HG03095 (cell line): ENCODE measurements at regions not wholly inside any gene's neighbourhood (a gene's known extent, or its start where the extent isn't known, plus 50 kb on each side); places are given as distances from the start of the nearest gene placed in this dataset.
A peak's percentile ranks its signal among the peaks of the same experiment; 100 is the strongest.
"Not testable (repeated sequence)": the region's sequence is repeated elsewhere in the genome, so short reads cannot be mapped to it uniquely, and the experiment has no call there.

Source experiments
- ATAC-seq: cut with Tn5 transposase; IDR thresholded peaks from one replicate; pipeline ENCODE4 v1.9.1; 2021; ENCODE audit warnings: moderate library complexity; ENCODE audit not compliant: unreplicated experiment

GRCh38 chr3:161689584-161690298 lies 193.1 kb downstream of the OTOL1 start:
- no peak for ATAC-seq

- no peak for ATAC-seq
Observed at GRCh38 chr3:161690299-161690620, 193.7 kb downstream of the OTOL1 start.

DNA sequence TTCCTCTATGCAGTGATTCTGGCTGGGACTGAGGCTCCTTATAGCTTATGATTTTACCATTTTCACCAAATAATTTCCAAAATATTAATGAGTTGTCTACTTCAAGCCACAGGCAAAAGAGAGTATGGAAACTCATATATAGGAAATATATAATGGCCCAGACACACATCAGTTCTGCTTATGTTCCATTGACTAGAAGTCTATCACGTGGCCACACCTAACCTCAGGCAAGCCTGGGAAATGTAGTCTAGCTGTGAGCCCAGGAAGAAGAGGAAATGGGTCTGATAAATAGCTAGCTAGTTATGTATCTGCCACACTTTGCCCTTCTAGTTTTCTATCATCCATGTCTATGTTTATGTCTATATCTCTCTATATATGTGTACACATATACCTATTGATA lies 195.1 kb downstream of the OTOL1 start:
- no peak for ATAC-seq

- ATAC-seq, result no peak
Observed at GRCh38 chr3:161694682-161695564, 198.3 kb downstream of the OTOL1 start.

GRCh38 chr3:161695811-161696210 lies 199.2 kb downstream of the OTOL1 start:
- ATAC-seq, result no peak

- ATAC-seq, result peak; percentile 73
Observed at GRCh38 chr3:161700998-161701397, 204.4 kb downstream of the OTOL1 start.

DNA sequence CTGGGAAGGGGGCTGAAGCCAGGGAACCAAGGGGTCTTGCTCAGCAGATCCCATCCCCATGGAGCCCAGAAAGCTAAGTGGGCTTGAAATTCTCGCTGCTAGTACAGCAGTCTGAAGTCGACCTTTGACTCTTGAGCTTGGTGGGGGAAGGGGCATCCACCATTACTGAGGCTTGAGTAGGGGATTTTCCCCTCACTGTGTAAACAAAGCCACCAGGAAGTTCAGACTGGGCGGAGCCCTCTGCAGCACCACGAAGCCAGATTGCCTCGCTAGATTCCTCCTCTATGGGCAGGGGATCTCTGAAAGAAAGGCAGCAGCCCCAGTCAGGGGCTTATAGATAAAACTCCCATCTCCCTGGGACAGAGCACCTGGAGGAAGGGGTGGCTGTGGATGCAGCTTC lies 210.6 kb downstream of the OTOL1 start:
- not testable (repeated sequence) for ATAC-seq

- ATAC-seq, result no peak
Observed at GRCh38 chr3:161713731-161714130, 217.1 kb downstream of the OTOL1 start.

DNA sequence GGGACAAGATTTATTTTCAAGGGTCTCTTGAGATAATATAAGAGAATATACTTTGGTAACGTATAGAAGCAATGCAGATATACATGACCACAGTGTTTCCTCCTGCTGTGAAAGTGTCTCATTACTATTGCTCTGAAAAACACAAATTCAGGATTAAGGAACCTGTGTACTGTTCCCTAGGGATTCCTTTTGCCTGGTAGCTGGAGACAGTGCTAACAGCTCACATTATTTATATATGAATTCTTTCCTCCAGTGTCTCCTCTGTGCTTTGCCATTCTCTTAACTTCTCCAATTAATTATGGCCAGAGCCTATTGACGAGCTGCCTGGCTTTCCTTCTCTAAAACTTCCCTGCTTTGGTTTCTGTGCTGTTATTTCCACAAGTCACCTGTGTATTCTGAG lies 235.4 kb downstream of the OTOL1 start:
- no peak for ATAC-seq

- ATAC-seq, result no peak
Observed at GRCh38 chr3:161737171-161737570, 240.6 kb downstream of the OTOL1 start.

- ATAC-seq, result no peak
Observed at GRCh38 chr3:161740421-161740820, 243.8 kb downstream of the OTOL1 start.

GRCh38 chr3:161744366-161744765 lies 247.8 kb downstream of the OTOL1 start:
- ATAC-seq, result no peak

DNA sequence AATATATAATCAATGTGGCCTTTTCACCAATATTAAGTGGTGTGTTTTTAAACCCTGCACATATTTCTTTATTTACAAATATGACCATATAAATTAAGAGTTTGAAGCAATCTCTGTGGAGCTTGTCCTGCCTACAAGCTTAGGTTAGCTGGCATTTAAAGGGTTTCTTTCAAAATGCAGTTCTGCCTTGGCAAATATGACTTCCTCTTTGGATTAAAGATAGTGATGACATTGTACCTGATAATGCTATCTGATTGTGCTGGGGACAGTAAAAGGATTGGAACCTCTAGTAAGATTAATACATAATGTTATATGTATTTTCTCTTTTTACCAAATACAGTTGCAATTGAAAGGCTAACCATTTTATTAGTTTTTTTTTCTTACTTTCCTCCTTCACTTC lies 249.1 kb downstream of the OTOL1 start:
- no peak for ATAC-seq

- ATAC-seq, result no peak
Observed at GRCh38 chr3:161748049-161748448, 251.4 kb downstream of the OTOL1 start.

GRCh38 chr3:161754420-161755053 lies 257.9 kb downstream of the OTOL1 start:
- no peak for ATAC-seq

DNA sequence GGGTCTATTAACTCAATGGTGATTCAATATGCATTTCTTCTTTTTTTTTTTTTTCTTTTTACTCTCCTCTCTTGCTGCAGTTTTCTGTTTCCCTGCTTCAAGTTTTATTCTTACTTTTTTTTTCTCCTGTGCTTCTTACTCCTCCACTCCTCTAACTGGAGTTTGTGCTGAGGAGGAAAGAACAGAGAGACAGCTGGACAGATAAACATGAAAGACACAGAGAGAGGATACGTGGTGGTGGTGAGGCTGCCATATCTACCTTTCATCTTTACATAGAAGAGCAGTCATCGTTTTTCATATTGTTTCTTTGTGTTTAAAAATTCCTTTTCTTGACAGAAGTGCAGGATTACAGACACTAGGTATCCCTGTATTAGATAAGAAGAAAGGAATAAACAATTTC lies 262.8 kb downstream of the OTOL1 start:
- ATAC-seq, result no peak

DNA sequence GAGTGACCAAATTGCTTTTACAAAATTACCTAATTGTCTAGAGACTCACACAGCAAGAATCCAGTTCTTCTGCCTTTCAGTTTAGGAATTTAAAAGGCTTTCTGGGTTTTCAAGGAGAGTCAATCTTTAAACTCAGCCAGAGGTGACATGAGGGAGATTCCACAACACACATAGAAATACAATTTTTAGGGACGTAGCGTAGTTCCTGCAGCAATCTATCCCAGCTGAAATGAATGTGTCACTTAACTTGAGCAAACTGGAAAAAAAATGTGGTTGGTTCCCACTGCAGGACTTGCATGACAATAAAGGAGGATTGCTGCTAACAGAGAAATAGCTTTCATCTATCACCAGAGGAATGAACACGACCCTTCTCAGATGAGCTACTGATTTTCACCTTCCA lies 269.7 kb downstream of the OTOL1 start:
- ATAC-seq, result no peak

DNA sequence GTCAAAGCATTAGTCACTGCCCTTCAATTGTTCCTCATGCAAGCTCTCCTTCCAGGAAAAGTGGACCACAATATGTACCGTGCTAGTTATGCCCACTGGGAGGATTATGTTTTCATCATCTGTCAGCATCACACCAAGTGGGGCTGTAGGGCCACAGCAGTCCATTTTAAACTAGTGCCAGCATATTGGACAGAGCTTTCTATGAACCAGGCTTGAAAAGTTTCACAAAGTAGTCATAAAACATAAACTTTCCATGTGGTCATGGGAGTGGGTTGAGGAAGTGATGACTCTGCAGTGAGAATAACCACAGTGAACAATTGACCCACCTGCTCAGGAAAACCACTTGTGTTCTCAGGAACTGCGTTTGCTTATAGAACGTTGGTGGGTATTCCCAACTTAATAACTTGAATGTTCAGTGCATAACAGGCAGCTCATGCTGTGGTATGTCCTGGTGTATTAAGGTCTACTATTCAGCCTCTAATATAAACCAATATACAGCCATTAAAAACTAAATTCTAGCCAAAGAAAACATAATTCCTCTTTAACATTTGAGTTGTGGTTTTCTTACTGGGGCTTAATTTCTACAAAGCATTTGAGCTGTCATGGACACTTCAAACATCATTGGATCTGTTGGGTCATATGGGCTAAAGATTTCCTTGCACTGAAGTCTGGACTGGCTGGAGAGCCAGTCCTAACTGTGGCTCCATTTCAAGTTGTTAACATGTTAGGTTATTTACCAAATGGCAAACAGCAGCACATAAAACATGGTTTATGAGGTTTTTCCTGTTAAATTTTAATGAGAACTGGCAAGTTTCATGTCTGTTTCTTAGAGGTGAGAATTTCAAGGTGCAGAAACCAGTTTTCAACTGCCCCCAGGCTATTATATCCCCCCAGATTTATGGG lies 274.1 kb downstream of the OTOL1 start:
- peak; percentile 86 for ATAC-seq

DNA sequence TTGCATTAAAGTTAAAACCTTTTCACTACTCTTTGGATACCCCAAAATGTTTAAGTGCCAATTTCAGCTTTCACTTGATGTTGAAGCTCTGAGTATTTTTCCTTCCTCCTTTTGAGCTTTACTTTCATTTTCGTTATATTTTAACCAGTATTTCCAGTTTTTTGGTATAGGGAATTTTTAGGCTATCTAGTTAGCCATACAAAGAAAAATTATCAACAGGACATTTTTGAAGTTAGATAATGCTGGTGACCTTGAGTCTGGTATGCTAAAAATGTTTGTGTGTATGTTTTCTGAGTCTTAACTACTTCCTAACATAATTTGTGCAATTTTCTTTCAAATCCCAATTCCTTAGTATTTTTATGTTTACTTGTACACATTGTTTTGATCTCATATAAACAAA lies 284.8 kb downstream of the OTOL1 start:
- no peak for ATAC-seq

GRCh38 chr3:161793194-161793930 lies 296.8 kb downstream of the OTOL1 start:
- ATAC-seq, result no peak
